ENCODE measurements at regions not wholly inside any gene's neighbourhood (a gene's known extent, or its start where the extent isn't known, plus 50 kb on each side); places are given as distances from the start of the nearest gene placed in this dataset.

GRCh38 chr2:181764095-181764963 lies 84.0 kb upstream of the NEUROD1 start:
- TF ChIP-seq POLR2A (IDR thresholded peaks at IDR 0.05), result no peak
- no peak for TF ChIP-seq CTCF (IDR thresholded peaks at IDR 0.05)
